ENCODE measurements at regions not wholly inside any gene's neighbourhood (a gene's known extent, or its start where the extent isn't known, plus 50 kb on each side); places are given as distances from the start of the nearest gene placed in this dataset.
"Not testable (repeated sequence)": the region's sequence is repeated elsewhere in the genome, so short reads cannot be mapped to it uniquely, and the experiment has no call there.

GRCh38 chr11:130551388-130551787 lies 102.9 kb downstream of the ADAMTS15 start:
- peak; percentile 79 to 87 (median 84) for DNase-seq

GRCh38 chr11:130553306-130553705 lies 104.9 kb downstream of the ADAMTS15 start:
- no peak for DNase-seq

GRCh38 chr11:130554241-130555055 lies 106.0 kb downstream of the ADAMTS15 start:
- no peak for DNase-seq

- no peak for DNase-seq
These were observed 106.9 kb downstream of the ADAMTS15 start for GRCh38 chr11:130555251-130555841.

- DNase-seq: no peak
These were observed 111.7 kb downstream of the ADAMTS15 start for GRCh38 chr11:130560000-130560780.

GRCh38 chr11:130560781-130561109 lies 112.3 kb downstream of the ADAMTS15 start:
- DNase-seq: no peak

- DNase-seq: peak; percentile 32 to 42 (median 33)
These were observed 113.0 kb downstream of the ADAMTS15 start for GRCh38 chr11:130561441-130561881.

GRCh38 chr11:130562549-130562948 lies 114.1 kb downstream of the ADAMTS15 start:
- DNase-seq: no peak

GRCh38 chr11:130566360-130566759 lies 117.9 kb downstream of the ADAMTS15 start:
- DNase-seq: not testable (repeated sequence)

GRCh38 chr11:130571519-130571918 lies 123.1 kb downstream of the ADAMTS15 start:
- peak in 1 of 3 donors; percentile 6 for DNase-seq

GRCh38 chr11:130571947-130572584 lies 123.6 kb downstream of the ADAMTS15 start:
- no peak for DNase-seq

- peak in 1 of 3 donors; percentile 11 for DNase-seq
These were observed 125.3 kb downstream of the ADAMTS15 start for GRCh38 chr11:130573767-130574166.

- peak in 1 of 3 donors; percentile 10 for DNase-seq
These were observed 126.3 kb downstream of the ADAMTS15 start for GRCh38 chr11:130574740-130575139.

GRCh38 chr11:130576146-130576545 lies 127.7 kb downstream of the ADAMTS15 start:
- no peak for DNase-seq

GRCh38 chr11:130578738-130579368 lies 130.4 kb downstream of the ADAMTS15 start:
- peak in 1 of 3 donors; percentile 11 for DNase-seq

GRCh38 chr11:130580372-130580771 lies 131.9 kb downstream of the ADAMTS15 start:
- DNase-seq: peak in 1 of 3 donors; percentile 16

GRCh38 chr11:130580891-130581492 lies 132.5 kb downstream of the ADAMTS15 start:
- peak in 1 of 3 donors; percentile 16 for DNase-seq

GRCh38 chr11:130581646-130582045 lies 133.2 kb downstream of the ADAMTS15 start:
- peak in 1 of 3 donors; percentile 13 for DNase-seq

GRCh38 chr11:130582176-130582575 lies 133.7 kb downstream of the ADAMTS15 start:
- no peak for DNase-seq

- peak; percentile 11 to 41 (median 31) for DNase-seq
These were observed 134.5 kb downstream of the ADAMTS15 start for GRCh38 chr11:130582981-130583380.

GRCh38 chr11:130583801-130584211 lies 135.4 kb downstream of the ADAMTS15 start:
- peak in 1 of 3 donors; percentile 12 for DNase-seq

GRCh38 chr11:130585545-130585944 lies 137.1 kb downstream of the ADAMTS15 start:
- DNase-seq: peak in 1 of 3 donors; percentile 15

Measured in suppressor macrophage treated with lipopolysaccharide for 1 hour (primary cell).